NT2/D1 (cell line): ENCODE measurements at regions not wholly inside any gene's neighbourhood (a gene's known extent, or its start where the extent isn't known, plus 50 kb on each side); places are given as distances from the start of the nearest gene placed in this dataset.

ENCODE experiments used
- DNase-seq: peaks from one replicate; pipeline ENCODE4 v3.0.0-alpha.2; 2011; ENCODE audit warnings: low read depth, low spot score
- H3K27me3 ChIP-seq: 2 replicates; pipeline ENCODE4 v1.6.0; 2011; ENCODE audit warnings: mild to moderate bottlenecking; ENCODE audit not compliant: insufficient read length, insufficient read depth
- H3K36me3 ChIP-seq: 2 replicates; pipeline ENCODE4 v1.6.1; 2011; ENCODE audit warnings: mild to moderate bottlenecking, low read length, mixed read lengths; ENCODE audit not compliant: insufficient read depth, insufficient read length
- H3K4me1 ChIP-seq: 2 replicates; pipeline ENCODE4 v1.5.1; 2011; ENCODE audit not compliant: insufficient read depth, insufficient read length
- H3K4me3 ChIP-seq: 2 replicates; pipeline ENCODE4 v1.5.1; 2011; ENCODE audit warnings: low read depth; ENCODE audit not compliant: insufficient read length
- H3K9ac ChIP-seq: 2 replicates; pipeline ENCODE4 v1.6.0; 2011; ENCODE audit warnings: low read depth; ENCODE audit not compliant: insufficient read length
- H3K9me3 ChIP-seq: 2 replicates; pipeline ENCODE4 v1.5.1; 2011; ENCODE audit warnings: mild to moderate bottlenecking, low read length; ENCODE audit not compliant: insufficient read depth
- SUZ12 ChIP-seq: IDR thresholded peaks from 2 replicates; pipeline ENCODE4 v1.6.1; 2011; ENCODE audit not compliant: insufficient read length, insufficient read depth; ENCODE audit errors: extremely low read depth
- YY1 ChIP-seq: IDR thresholded peaks from 2 replicates; pipeline ENCODE4 v1.6.1; 2011; ENCODE audit not compliant: insufficient read length, insufficient read depth
- ZNF274 ChIP-seq: IDR thresholded peaks from 2 replicates; pipeline ENCODE4 v1.6.1; 2011; ENCODE audit warnings: mild to moderate bottlenecking, low read depth, low read length

- H3K27me3 ChIP-seq = no peaks in the 10 kb centered on the region
- DNase-seq = no peak
- H3K4me1 ChIP-seq = peaks cover 9% of the 10 kb centered on the region
- 0 out of 2 replicates have a peak, but pooled peaks cover 2% of the 10 kb centered on the region for H3K9me3 ChIP-seq
- H3K4me3 ChIP-seq = no peak overlapping the region
- H3K9ac ChIP-seq = no peak overlapping the region
- H3K36me3 ChIP-seq = no peaks in the 10 kb centered on the region
- no peak for TF ChIP-seq SUZ12
- TF ChIP-seq YY1 = no peak
- no peak for TF ChIP-seq ZNF274
Observed at GRCh38 chr15:66943456-66944095, 121.8 kb upstream of the SMAD3 start.

GRCh38 chr15:66944121-66944520 lies 121.3 kb upstream of the SMAD3 start:
- Histone ChIP-seq H3K4me3 (no peak overlapping the region), H3K36me3 (no peaks in the 10 kb centered on the region), H3K4me1 (peaks cover 9% of the 10 kb centered on the region), H3K9ac (no peak overlapping the region), H3K27me3 (no peaks in the 10 kb centered on the region), H3K9me3 (no peaks in the 10 kb centered on the region)
- no peak for DNase-seq
- TF ChIP-seq YY1 (no peak), SUZ12 (no peak), ZNF274 (no peak)

- H3K4me3 ChIP-seq = no peak overlapping the region
- TF ChIP-seq ZNF274 (no peak), SUZ12 (no peak), YY1 (no peak)
- H3K27me3 ChIP-seq = no peaks in the 10 kb centered on the region
- H3K36me3 ChIP-seq = no peaks in the 10 kb centered on the region
- DNase-seq = no peak
- no peaks in the 10 kb centered on the region for H3K9me3 ChIP-seq
- H3K4me1 ChIP-seq = peaks cover 9% of the 10 kb centered on the region
- H3K9ac ChIP-seq = no peak overlapping the region
Observed at GRCh38 chr15:66945286-66945685, 120.1 kb upstream of the SMAD3 start.

GRCh38 chr15:66945842-66946241 lies 119.6 kb upstream of the SMAD3 start:
- TF ChIP-seq ZNF274 (no peak), YY1 (no peak), SUZ12 (no peak)
- H3K27me3 ChIP-seq = peaks cover 1% of the 10 kb centered on the region
- no peak overlapping the region for H3K9ac ChIP-seq
- no peaks in the 10 kb centered on the region for H3K9me3 ChIP-seq
- no peak overlapping the region for H3K4me3 ChIP-seq
- no peak for DNase-seq
- peaks cover 9% of the 10 kb centered on the region for H3K4me1 ChIP-seq
- no peaks in the 10 kb centered on the region for H3K36me3 ChIP-seq

- DNase-seq = peak; percentile 57
- H3K4me3 ChIP-seq = no peak overlapping the region
- no peaks in the 10 kb centered on the region for H3K36me3 ChIP-seq
- peaks cover 1% of the 10 kb centered on the region for H3K27me3 ChIP-seq
- H3K4me1 ChIP-seq = peaks cover 9% of the 10 kb centered on the region
- TF ChIP-seq YY1 (no peak), ZNF274 (no peak), SUZ12 (no peak)
- H3K9ac ChIP-seq = no peak overlapping the region
- no peaks in the 10 kb centered on the region for H3K9me3 ChIP-seq
Observed at GRCh38 chr15:66946578-66947164, 118.7 kb upstream of the SMAD3 start.

GRCh38 chr15:66947471-66947870 lies 117.9 kb upstream of the SMAD3 start:
- H3K9ac ChIP-seq = no peak overlapping the region
- H3K9me3 ChIP-seq = no peaks in the 10 kb centered on the region
- peaks cover 9% of the 10 kb centered on the region for H3K4me1 ChIP-seq

GRCh38 chr15:66948294-66948693 lies 117.1 kb upstream of the SMAD3 start:
- Histone ChIP-seq H3K4me3 (no peak overlapping the region), H3K27me3 (peaks cover 1% of the 10 kb centered on the region), H3K36me3 (no peaks in the 10 kb centered on the region), H3K4me1 (peaks cover 9% of the 10 kb centered on the region), H3K9me3 (no peaks in the 10 kb centered on the region), H3K9ac (no peak overlapping the region)
- no peak for DNase-seq
- TF ChIP-seq YY1 (no peak), ZNF274 (no peak), SUZ12 (no peak)

More at GRCh38 chr15:66947471-66947870, 117.9 kb upstream of the SMAD3 start:
- Histone ChIP-seq H3K4me3 (no peak overlapping the region), H3K27me3 (peaks cover 1% of the 10 kb centered on the region), H3K36me3 (no peaks in the 10 kb centered on the region)
- TF ChIP-seq YY1 = no peak
- no peak for TF ChIP-seq ZNF274
- no peak for TF ChIP-seq SUZ12
- no peak for DNase-seq
